Stomach (tissue), 4 donors: ENCODE measurements at regions not wholly inside any gene's neighbourhood (a gene's known extent, or its start where the extent isn't known, plus 50 kb on each side); places are given as distances from the start of the nearest gene placed in this dataset.

Experiments used
- EP300 ChIP-seq: sonication (generic); formaldehyde crosslinking; IDR thresholded peaks from one replicate; pipeline ENCODE4 v1.6.1; 2017; ENCODE audit warnings: antibody characterized with exemption
- POLR2A ChIP-seq, 4 donors: fragments of 450-650 bp; IDR thresholded peaks; one replicate each; pipeline ENCODE4 v1.6.1; 2016; ENCODE audit warnings: antibody characterized with exemption in 4 of 4, control low read depth in 2 of 4, mild to moderate bottlenecking in 1 of 4, moderate library complexity in 1 of 4
- POLR2AphosphoS5 ChIP-seq, 3 donors: sonication (generic); formaldehyde crosslinking; IDR thresholded peaks; one replicate each; pipeline ENCODE4 v1.6.1; 2016; ENCODE audit warnings: antibody characterized with exemption in 3 of 3
- TF ChIP-seq, protein P1 (sequence below), 7 experiments: fragments of 450-650 bp in 4 of 7; fragments of 200-600 bp in 3 of 7; sonication (generic) in 3 of 7; IDR thresholded peaks; one replicate each; pipeline ENCODE4 v1.5.1; 2016 to 2019; ENCODE audit warnings: antibody characterized with exemption in 7 of 7, control low read depth in 2 of 7, mild to moderate bottlenecking in 1 of 7

DNA sequence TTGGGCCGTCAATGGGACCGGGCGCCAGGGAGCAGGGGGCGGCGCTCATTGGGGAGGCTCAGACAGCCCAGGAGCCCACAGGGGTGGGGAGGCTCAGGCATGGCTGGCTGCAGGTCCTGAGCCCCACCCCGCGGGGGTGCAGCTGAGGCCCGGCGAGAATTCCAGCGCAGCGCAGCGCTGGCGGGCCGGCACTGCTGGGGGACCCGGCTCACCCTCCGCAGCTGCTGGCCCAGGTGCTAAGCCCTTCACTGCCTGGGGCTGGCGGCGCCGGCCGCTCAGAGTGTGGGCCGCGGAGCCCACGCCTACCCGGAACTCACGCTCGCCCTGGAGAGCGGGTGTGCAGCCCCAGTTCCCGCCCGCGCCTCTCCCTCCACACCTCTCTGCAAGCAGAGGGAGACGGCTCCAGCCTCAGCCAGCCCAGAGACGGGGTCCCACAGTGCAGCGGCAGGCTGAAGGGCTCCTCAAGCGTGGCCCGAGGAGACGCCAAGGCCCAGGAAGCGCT lies 1227.4 kb downstream of the PCDH17 start:
- TF ChIP-seq, protein P1, sequence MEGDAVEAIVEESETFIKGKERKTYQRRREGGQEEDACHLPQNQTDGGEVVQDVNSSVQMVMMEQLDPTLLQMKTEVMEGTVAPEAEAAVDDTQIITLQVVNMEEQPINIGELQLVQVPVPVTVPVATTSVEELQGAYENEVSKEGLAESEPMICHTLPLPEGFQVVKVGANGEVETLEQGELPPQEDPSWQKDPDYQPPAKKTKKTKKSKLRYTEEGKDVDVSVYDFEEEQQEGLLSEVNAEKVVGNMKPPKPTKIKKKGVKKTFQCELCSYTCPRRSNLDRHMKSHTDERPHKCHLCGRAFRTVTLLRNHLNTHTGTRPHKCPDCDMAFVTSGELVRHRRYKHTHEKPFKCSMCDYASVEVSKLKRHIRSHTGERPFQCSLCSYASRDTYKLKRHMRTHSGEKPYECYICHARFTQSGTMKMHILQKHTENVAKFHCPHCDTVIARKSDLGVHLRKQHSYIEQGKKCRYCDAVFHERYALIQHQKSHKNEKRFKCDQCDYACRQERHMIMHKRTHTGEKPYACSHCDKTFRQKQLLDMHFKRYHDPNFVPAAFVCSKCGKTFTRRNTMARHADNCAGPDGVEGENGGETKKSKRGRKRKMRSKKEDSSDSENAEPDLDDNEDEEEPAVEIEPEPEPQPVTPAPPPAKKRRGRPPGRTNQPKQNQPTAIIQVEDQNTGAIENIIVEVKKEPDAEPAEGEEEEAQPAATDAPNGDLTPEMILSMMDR (IDR thresholded peaks at IDR 0.05), result no peak
- TF ChIP-seq EP300, result no peak
- no peak for TF ChIP-seq POLR2AphosphoS5 (IDR thresholded peaks at IDR 0.05)
- TF ChIP-seq POLR2A (IDR thresholded peaks at IDR 0.05), result no peak
